ENCODE measurements at regions not wholly inside any gene's neighbourhood (a gene's known extent, or its start where the extent isn't known, plus 50 kb on each side); places are given as distances from the start of the nearest gene placed in this dataset.

DNA sequence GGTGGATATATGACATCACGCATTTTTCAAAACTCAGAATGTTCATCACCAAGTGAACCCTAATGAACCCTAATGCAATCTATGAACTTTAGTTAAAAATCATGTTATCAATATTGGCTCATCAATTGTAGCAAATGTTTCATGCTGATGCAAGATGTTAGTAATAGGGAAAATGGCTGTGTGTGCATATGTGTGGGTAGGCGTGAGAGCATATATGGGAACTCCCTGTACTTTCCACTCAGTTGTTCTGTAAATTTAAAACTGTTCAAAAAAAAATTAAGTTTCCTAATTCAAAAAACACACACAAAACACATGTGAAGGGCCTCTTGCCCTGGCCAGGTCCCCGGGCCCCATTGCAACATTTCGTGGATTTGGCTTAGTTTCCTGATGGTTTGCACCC, 89.7 kb upstream of the PROK2 start:
- no peak for DNase-seq (ENCODE audit: low read depth)

DNA sequence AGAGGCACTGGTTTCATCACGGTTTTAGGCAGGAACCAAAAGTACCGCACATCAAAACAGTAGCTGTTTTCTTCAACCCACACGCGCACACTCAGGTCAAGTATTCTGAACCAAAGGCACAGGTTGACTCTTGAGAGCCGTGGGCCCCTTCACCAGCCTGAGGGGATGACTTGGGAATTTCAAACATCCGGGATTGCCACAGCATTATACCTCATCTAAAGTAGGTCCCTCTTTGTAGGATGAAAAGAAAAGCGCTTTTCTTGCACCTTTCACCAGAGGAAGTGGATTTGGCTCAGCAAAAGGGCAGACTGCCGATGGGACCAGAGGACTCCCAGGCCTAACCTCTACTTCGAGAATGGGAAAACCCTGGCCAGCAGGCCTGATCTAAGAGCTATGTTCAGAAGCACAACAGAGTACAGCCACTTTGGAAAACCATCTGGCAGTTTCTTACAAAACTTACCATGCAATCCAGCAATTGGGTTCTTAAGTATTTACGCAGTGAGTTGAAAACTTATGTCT, 88.2 kb upstream of the PROK2 start:
- no peak for DNase-seq (ENCODE audit: low read depth)

DNA sequence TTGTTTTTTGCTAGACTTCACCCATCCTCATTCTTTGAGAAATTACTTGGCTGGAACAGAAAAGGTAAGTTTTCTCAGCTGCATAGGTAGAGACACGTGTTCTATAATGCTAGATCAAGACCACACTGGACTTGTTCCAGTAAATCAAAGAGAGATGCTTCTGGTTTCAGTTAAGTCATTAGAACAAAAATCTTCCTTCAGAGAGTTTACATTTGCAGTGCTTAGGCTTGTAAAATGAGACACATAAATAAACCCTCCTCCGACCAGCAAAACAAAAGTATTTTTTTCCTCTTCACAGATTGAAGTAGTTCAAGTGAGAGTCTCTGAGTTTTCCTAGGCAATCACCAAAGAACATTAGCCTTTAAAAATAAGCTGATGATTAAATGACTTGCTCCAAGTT, 87.3 kb upstream of the PROK2 start:
- DNase-seq (ENCODE audit: low read depth), result no peak

DNA sequence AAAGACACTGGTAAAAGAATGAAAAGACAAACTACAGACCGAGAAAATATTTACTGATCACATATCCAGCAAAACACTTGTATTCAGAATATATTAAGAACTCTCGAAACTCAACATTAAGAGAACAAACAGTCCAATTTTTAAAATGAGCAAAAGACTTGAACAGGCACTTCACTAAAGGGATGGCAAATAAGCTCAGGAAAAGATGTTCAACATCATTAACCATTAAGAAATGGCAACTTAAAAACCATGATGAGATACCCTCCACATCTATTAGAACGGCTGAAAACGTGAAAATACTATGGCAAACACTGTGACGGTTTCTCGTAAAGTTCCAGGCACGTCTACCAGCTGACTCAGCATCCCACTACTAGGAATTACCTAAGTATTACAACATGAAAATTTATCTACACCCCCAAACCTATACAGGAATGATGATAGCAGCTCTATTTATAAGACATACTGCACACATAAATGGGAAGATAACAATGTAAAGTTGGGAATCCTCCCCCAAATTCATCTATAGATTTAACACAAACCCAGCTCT, 86.1 kb upstream of the PROK2 start:
- no peak for DNase-seq (ENCODE audit: low read depth)

DNA sequence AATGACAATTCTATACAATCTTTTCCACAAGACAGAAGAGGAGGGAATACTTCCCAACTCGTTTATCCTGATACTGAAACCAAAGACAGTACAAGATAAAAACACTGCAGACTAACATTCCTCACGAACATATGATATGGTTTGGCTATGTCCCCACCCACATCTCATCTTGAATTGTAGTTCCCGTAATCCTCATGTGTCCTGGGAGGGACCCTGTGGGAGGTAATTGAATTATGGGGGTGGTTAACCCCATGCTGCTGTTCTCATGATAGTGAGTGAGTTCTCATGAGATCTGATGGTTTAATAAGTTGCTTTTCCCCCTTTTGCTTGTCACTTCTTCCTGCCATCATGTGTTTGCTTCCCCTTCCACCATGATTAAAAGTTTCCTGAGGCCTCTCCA, 83.9 kb upstream of the PROK2 start:
- DNase-seq (ENCODE audit: low read depth), result no peak

DNA sequence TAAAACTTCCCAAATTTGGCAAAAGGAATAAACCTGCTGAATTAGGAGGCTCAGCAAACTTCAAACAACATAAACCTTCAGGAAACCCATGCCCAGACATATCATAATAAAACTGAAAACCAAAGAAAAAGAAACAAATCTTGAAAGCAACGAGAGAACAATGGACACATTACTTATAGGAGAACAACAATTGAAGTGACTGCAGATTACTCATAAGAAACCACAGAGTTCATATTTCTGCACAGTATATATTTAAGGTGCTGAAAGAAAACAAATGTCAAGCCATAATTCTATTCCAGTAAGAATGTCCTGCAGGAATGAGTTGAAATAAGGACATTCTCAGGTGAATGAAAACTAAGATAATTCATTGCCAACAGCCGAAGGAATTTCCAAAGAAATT, 80.8 kb upstream of the PROK2 start:
- no peak for DNase-seq (ENCODE audit: low read depth)

DNA sequence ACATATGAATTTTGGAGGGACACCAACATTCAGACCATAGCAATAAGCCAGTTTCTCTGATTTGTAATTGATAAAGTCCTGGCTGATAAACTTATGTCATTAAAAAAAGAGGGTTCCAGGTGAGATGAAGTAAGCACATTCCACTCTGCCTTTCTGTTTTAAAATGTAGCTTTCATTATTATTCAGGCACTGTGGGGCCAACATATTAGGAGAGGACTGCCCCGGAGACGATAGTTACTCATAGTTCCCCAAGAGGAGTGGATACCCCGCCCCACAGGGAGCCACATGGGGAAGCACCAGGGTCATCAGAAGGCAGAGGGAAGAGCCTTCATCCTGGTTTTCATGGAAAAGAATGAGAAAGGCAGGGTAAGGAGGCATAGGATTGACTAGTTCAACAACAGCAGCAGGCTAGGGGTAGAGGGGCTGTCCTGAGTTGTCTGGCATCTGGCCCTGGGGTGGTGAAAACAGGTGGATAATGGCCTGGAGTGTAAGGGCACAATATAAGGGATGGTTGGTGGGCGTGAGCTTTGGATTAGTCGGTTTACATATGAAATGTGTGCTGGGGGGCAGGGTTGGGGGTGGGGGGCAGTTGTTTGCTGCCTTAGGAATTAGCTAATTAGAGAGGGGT, 78.7 kb upstream of the PROK2 start:
- no peak for DNase-seq (ENCODE audit: low read depth)

DNA sequence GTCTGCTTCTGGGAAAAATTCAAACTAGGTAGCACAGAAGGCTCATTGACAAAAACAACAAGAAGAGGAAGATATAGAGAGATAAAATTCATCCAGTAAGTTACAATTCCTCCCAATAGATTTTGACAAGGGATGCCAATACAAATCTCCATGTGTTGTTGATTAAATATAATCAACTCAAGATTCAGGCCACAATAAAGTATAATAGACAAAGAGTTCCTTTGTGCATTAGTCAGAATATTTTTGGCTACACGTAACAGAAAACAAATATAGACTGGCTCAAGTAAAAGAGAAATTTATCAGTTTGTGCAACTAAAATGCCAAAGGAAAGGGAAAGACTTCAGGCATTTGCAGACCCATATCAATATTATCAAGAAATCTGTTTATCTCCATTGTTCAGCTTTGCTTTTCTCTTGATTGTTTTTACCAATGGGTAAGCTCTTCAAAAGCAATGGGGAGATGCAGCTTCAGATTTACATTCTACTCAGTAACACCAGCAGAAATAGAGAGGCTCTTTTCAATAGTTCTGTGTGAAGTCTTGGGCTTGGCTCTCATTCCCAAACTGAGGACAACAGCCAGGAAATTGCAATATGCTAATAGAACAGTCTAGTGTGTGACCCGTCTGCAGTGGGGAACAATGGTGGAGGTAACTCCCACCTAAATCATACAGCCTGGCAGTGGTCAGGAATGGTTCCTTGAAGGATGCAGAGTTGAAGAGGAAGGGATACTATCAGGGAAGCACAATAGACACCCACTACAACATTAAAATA, 77.6 kb upstream of the PROK2 start:
- no peak for DNase-seq (ENCODE audit: low read depth)

DNA sequence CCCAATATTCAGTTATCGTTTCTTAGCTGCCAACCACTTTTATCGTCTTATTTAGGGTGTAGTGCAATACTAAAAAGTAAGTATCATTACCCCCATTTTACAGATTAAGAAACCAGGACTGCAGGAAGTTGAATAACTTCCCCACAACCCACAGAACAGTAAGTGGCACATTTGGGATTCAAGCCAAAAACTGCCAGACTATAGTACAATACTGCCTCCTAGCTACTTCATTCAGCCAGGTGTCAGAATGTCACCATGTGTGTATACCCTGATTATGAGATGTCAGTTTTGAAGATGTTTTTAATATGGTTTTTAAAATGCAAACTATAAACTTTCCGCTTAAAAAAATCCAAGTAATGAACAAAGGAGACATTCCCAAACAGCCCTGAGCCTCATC, 74.2 kb upstream of the PROK2 start:
- peak; percentile 19 for DNase-seq (ENCODE audit: low read depth)

DNA sequence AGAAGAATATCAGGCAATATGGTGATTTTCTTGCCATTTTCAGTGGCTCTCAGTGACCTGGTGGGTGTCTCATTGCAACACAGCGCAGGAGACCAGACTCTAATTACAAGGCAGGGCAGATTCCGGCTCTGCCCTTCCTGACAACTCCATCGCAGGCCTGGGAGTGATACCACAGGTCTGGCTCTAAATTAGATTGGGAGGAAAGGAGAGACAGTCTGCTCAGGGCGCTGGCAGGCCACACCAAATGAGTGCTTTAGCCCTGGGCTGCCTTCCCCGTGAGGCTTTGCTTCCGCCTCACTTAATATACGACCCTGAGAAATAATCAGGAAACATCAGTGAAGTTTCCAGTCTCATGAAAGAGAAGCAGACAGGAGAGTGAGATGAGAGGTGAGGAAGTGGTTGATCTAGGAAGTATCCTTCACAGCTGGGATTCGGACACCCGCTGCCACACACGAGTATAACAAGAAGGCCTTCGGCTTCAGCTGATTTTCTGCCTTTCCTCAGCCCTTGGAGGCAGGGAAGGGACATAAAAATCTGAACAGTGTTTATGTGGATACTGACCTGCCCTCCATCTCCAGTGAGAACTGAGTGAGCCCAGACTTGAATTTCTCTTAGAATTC, 73.7 kb upstream of the PROK2 start:
- DNase-seq (ENCODE audit: low read depth), result no peak

DNA sequence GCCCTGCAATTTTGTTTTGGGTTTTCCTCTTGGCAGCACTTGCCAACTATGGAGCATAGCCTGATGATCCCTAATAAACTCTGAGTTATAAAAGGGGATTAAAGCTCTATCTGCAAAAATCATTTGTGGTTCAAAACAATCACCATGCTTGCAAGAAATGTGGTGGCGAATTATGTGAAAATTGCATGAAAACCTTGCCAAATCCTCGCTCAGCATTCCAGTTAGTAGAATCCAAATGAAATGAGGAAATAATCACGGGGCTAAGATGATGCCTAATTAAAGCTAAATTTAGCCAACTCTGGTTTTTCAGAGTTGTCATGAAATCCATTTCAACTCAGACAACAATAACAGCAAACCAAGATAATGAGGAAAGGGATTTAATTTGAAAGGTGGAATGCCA, 73.0 kb upstream of the PROK2 start:
- DNase-seq (ENCODE audit: low read depth), result no peak

DNA sequence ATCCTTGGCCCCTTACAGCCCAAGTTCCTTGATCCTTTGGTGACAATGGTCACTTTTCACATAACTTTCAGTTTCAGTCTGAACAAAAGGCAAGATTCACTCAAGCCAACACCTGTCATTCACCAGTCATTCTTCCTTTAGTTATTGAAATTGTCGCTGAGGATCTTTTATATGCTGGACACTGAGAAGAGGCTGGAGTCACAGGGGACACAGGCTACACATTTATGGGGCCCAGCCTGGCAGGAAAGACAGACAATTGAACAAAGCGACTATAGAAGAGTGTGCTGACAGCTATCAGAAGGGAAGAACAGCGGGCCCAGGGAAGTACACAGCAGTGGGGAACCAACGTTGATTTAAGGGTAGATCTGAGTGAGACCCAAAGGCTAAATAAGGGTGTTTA, 69.8 kb upstream of the PROK2 start:
- DNase-seq (ENCODE audit: low read depth), result no peak

DNA sequence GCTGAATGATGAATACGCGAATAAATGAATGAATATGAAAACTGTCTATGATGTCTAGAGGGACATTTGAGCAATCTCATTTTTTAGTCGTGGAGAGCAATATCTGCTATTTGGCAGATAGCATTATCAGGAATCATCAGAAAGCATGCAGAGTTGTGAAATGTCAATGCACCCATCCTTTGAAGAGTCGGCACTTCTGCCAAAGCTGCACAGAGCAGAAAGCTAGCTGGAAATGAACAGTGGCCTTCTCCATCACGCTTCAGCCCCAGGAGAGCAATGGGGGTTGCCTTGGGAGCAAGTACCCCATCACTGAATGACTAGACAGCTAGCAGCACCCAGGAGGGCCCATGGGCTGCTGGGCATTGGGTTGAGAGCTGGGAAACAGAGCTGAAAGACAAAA, 69.1 kb upstream of the PROK2 start:
- DNase-seq (ENCODE audit: low read depth), result no peak

DNA sequence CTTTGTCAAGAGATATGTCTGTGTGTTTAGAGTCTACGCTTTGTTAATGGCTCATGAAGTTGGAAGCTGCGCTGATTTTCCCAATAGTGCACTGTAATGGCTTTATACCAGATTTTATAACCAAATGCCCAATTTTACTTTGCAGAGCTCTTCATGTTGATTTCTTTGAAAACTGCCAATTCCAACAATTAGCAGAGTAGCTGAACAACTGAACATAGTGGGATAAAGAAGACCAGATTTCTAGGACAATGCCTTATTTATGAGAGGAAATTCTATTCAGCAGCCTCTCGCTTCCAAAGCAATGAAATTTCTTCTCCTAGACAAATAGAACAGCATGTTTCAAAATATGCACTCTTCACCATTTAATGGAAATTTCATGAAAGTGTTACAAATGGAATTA, 66.9 kb upstream of the PROK2 start:
- no peak for DNase-seq (ENCODE audit: low read depth)

DNA sequence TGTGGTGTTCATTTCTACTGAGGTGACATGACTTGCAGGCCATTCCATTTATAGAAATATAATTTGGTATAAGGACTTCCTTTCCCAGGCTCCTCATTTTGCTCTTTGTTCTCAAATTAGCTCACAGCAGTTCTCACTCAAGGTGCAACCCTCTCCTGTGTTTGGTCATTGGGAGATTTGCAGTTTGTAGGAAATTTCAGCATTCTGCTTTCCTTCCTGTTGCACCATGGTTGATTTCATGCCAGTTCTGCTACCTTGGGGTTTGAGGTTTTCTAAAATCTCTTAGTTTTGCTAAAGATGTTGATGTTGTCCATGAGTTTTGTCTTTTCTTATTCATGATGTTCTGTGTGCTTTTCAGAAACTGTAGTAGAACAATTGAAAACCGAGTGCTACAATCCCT, 65.7 kb upstream of the PROK2 start:
- no peak for DNase-seq (ENCODE audit: low read depth)

DNA sequence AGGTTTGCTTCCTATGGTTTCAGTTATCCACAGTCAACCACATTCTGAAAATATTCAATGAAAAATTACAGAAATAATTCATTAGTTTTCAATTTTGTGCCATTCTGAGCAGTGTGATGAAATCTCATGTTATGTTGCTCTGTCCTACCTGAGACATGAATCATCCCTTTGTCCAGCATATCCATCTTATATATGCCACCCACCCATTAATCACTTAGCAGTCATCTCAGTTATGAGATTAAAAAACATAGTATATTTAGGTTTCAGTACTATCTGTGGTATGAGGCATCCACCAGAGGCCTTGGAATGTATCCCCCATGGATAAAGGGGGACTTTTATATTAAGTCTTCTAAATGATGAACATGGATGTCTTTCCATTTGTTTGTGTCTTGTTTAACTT, 64.7 kb upstream of the PROK2 start:
- DNase-seq (ENCODE audit: low read depth), result no peak

DNA sequence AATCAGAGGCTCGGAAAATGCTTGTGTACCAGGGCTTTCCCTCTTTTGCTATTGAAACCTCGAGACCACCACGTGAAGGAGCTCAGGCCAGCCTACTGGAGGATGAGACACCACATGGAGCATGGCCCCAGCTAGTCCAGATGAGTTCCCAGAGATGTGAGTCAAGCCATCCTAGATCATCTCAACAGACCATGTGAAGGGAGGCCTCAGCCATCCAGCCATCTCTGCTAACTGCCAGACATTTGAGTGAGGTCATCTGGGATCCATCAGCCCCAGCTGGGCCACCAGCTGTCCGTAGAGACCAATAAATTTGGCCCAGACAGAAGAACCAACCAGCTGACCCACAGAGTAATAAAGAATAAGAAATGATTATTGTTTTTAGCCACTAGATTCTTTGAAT, 62.8 kb upstream of the PROK2 start:
- DNase-seq (ENCODE audit: low read depth), result peak; percentile 16

DNA sequence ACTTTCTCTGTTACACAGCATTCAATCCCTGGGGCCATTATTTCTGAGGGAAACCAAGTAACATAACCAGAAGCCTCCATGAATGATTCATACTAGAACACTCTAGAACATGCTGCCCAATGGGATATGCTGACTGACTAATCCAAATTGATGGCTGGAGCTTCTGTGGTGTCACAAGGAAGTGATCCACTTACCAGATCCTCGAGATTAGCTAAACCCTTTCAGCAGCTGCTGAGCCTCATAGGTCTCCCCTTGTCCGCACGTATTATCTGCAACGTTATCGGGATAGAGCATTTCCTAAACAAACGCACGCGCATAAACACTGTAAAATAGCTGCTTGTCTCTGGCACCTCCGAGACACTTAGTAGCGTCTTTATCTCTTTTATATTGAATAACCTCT, 61.2 kb upstream of the PROK2 start:
- DNase-seq (ENCODE audit: low read depth), result peak; percentile 19

DNA sequence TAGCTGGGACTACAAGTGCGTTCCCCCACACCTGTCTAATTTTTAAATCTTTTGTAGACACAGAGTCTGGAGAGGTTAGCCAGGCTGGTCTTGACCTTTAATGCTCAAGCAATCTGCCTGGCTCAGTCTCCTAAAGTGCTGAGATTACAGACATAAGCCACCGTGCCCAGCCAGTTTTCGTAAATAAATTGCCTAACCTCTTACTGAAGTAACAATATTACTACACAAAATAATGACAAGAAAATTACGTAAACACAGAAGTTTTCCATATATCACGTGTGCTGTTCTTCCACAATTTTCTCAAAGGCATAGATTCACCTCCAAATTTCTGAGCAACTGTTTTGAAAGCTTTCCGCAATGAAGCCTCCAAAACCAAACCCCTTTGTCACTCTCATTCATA, 58.1 kb upstream of the PROK2 start:
- DNase-seq (ENCODE audit: low read depth), result no peak

DNA sequence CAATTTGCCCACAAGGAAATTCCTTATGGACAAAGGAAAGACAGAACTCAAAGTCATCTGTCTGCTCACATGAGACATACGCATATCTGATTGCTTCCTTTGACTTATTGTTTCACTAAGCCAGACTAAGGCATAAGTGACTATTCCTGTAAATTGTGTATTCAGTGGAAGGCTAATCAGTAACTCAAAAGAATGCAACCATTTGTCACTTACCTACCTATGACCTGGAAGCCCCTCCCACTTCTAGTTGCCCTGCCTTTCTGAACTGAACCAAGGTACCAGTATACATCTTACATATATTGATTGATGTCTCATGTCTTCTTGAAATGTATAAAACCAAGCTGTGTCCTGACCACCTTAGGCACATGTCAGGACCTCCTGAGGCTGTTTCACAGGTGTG, 53.5 kb upstream of the PROK2 start:
- DNase-seq (ENCODE audit: low read depth), result no peak
